Left renal cortex interstitium (tissue), 4 donors: ENCODE measurements at regions not wholly inside any gene's neighbourhood (a gene's known extent, or its start where the extent isn't known, plus 50 kb on each side); places are given as distances from the start of the nearest gene placed in this dataset.
"Not testable (repeated sequence)": the region's sequence is repeated elsewhere in the genome, so short reads cannot be mapped to it uniquely, and the experiment has no call there.

ENCODE experiments used
- DNase-seq, 4 donors: peaks; one replicate each; pipeline ENCODE4 v3.0.0-alpha.2; 2013; ENCODE audit warnings: low read depth in 4 of 4, low spot score in 2 of 4, missing footprints in 1 of 4

DNA sequence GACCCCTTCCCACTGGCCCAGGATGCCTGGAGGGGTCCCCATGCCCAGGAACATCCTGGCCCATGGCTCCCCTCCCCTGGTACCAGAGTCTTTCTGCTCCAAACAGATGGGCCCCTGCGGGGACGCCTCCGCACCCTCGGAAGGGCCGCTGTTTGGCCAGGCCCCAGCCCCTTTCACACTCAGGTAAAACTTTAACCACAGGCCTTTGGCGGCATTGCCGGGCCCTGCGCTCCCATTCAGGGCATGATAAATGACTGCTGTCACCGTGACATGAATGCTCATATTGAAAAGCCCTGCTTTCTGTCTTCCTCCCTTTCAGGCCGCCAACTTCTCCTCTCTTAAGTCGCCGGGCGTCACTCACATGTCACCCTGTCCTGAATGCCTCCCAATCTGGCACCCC lies 141.5 kb upstream of the TOP1 start:
- no peak for DNase-seq

DNA sequence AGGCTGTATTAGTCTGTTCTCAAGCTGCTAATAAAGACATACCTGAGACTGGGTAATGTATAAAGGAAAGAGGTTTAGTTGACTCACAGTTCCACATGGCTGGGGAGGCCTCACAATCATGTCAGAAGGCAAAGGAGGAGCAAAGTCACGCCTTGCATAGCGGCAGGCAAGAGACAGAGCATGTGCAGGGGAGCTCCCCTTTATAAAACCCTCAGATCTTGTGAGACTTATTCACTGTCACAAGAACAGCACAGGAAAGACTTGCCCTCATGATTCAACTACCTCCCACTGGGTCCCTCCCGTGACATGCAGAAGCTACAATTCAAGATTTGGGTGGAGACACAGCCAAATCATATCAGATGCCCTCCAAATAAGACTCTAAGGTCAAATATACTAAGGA lies 139.4 kb upstream of the TOP1 start:
- DNase-seq: not testable (repeated sequence)

DNA sequence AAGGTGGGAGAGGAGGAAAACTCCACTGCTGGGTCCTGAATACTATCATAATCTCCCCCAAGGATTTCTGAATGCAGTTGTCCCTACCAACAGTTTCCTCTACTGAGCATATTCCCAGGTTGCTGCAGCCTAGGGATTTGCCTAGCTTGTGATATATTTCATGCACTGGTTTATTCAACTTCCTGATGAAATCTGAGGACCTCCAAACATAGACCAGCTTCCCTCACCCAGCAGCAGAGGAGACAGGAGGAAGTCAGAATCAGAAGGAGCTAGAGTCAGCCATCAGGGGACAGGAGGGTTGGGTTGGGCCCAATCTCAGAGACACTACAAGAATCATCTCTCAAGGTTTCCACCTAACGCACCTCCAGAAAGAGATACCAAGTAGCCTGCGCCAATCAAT lies 138.4 kb upstream of the TOP1 start:
- no peak for DNase-seq

DNA sequence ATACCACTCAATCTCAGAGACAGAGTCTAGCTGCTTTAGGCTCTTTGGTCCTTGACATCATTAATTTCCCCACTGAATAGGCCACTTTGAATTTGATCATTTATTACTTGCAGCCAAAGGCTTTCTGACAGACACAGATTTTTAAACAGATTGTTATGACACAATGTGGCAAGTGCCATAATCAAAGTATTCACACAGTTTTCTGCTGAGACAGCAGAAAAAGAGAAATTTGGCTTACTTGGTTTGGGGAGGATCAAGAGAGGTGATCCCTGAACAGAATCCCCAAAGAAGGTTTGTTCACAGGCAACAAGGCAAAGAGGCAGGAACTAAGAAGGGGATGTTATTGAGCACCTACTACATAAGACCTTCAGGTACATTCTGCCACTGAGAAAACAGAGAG lies 138.0 kb upstream of the TOP1 start:
- no peak for DNase-seq

DNA sequence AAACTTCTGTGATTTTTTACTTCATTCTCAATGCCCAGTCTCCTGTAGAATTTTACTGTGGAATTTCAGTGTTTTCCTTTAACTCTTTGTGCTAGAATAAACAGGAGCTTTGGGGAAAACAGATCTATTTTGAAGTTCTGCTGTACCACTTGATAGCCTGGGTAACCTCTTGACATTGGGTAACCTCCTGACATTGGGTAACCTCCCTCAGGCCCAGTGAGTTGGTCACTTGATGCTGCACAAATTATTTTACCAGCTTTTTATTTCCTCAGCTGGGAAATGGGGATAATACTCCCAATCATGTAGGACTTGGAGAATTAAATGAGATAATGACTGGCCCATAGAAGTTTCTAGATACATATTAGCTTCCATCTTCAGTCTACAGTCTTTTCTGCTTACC lies 137.3 kb upstream of the TOP1 start:
- DNase-seq: no peak

DNA sequence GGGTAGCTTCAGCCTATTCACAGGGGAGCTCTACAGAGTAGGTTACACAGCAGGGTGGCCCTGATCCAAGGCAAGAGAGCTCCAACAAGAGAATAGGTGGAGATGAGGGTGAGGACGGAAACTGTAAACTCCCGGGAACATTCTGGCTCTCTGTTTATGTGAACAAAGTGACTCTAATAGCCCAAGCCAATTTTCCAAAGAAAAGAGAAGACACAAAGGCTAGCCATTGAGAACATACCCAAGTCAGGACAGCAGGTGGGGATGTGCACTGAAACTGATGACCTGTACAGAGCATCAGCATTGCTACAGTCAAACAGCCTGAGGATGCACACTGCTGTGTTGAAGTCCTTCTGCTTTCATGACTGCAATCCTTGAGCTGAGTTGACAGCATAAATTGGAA lies 136.0 kb upstream of the TOP1 start:
- no peak for DNase-seq

DNA sequence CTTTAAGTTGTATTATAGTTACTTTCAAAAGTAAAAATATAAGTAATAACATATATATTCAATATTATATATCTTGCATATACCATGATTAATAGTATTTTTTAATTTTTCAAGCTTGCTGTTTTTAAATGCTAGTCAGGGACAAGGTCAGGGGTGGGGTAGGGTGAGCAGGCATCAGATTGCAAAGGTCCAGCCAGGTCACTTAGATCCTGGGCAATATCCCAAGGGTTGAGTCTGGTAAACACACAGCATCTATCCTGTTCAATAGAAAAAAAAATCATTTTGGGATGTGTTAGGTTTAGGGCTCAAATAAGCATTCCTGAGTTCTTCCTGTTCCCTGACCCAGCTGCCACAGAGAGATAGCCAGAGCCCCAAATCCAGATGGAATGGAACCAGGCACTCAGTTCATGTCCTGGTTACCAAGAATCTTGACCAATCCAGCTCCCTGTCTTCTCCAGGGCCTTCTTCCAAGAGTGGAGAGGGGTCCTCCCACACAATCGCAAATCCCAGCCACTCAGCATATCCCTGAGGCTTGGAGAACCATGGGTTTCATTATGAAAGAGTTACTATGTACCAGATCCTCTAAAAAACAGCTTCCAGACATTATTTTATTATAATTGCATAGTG lies 134.9 kb upstream of the TOP1 start:
- no peak for DNase-seq

DNA sequence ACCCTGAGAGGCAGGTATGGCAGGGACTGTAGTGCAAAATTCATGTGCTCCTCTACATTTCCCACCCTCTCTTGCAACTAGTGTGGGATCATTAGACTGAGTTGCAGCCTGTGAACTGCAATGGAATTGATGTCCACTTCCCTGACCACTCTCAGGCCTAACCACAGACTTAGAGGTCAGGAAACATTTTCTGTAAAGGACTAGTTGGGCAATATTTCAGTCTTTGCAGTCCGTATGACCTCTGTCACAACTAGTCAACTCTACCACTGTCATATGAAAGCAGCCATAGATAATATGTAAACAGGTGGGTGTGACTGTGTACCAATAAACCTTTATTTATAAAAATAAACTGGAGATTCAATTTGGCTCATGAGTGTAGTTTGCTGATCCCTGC lies 134.4 kb upstream of the TOP1 start:
- DNase-seq: no peak

DNA sequence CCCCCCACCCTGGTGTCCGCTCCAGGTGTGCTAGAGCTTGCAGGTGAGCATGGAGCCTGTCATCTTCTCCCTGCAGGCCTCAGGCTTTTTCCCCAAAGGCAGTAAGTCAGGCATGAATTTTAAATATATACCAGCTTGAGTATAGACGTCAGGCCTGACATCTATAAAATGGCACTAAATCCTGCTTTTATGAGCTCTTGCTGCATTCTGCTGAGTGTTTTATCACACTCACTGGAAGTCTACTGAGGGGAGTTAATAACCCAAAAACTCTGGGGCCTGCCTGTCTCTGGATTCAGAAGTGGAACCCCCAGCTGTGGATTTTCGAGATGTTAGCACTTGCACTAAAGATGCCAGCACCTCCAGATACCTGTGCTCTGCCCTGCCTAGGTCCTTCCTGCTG lies 133.4 kb upstream of the TOP1 start:
- no peak for DNase-seq

DNA sequence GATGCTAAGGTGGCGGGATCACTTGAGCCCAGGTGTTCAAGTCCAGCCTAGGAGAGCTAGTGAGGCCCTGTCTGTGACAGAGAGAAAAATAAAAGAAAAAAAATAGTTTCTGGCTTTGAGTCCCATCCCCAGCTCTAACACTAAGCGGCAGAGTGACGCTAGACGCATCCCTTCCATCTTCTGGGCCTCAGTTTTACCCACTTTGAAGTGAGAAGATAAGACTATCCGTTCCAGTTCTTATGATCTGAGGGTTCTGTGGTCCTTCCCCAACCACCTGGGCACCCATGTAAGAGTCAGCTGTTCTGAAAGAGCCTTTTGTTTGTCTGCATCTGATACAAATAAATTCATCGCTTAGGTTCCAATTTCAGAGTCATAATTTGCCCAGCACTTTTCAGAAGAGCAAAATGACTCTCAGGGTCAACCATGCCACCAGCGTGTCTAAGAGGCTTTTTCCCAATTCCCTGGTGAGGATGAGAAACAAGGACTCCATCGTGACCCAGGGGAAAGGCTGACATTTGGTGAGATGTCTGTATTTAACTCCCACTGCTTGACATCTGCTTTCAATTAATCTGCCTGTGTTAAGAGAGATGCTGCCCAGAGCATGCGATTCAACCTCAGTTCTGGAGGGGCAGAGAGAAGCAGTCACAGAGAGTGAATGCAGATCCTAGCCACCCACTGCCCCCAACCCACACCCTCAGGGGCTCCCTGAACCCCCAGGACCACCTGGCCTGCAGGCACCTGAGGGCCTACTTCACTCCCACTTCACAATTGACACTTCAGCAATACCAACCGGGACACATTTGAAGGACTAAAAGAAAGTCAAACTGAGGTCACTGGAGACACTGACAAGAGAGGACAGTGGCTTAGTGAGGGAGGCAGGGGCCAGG lies 131.6 kb upstream of the TOP1 start:
- no peak for DNase-seq

DNA sequence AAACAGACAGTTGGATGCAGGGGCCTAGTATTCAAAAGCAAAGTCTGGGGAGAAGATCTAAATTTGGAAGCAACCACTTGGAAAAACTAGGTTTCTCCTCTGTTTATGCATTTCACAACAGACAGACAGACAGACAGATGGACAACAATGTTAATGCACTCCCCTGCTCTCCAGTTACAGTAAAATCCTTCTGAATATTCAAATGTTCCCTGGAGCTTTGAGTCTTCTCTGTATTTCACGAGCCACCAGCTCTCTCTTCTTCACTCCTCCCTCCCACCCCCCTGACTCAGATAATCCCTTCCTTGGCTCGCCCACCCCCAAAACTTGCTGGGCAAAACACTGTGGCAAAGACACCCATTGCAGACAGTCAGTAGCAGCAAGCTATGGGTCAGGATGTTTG lies 129.3 kb upstream of the TOP1 start:
- no peak for DNase-seq

DNA sequence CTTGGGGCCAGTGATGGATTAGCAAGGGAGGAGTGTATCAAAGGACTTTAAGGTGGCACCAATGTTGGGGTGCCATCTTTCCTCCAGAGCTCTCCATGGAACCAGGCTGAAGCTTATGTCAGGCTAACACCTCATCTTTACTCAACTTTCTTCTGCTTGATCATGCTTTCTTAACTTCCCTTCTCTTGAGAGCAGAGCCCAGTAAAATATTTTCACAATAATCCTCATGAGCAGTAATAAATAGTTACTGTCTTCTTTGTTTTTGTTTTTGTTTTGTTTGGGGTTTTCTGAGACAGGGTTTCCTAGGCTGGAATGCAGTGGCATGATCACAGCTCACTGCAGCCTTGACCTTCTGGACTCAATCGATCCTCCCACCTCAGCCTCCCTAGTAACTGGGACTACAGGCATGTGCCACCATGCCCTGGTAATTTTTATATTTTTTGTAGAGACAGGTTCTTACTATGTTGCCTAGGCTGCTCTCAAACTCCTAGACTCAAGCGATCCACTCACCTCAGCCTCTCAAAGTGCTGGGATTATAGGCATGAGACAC lies 127.9 kb upstream of the TOP1 start:
- DNase-seq: no peak

DNA sequence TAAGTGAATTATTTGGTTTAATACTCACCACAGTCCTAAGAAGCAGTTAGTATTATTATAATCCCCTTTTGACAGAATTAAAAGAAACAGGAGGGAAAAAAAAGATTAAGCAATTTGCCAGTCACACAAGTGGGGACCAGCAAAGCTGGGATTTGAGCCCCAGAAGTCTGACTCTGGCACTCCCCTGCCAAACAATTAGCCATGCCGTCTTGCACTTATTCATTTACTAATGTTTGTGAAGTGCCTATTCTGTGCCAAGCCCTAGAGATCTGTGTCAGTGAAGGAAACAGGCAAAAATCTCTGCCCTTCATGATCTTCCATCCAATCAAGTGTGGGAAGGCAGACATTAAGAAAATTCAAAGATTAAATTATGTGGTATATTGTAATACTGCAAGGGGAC lies 126.0 kb upstream of the TOP1 start:
- no peak for DNase-seq

DNA sequence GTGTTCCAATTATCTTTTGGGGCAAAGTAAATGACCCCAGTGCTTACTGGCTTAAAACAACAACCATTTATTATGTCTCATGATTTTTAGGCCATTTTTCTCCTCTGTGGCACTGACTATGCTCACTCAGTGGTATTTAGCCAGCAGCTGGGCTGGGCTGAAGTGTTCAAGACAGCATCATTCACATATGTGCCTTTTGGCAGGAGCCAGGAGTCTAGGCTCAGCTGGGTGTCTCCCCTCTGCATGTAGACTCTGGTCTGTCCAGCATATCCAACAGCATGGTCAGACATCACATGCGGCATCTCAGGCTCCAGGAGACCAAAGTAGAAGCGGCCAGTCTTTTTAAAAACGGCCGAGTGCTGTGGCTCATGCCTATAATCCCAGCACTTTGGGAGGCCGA lies 120.3 kb upstream of the TOP1 start:
- no peak for DNase-seq

DNA sequence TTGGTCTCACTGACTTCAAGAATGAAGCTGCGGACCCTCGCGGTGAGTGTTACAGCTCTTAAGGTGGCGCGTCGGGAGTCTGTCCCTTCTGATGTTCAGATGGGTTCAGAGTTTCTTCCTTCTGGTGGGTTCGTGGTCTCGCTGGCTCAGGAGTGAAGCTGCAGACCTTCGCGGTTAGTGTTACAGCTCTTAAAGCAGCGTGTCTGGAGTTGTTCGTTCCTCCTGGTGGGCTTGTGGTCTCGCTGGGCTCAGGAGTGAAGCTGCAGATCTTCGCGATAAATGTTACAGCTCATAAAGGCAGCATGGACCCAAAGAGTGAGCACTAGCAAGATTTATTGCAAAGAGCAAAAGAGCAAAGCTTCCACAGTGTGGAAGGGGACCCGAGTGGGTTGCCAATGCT lies 119.1 kb upstream of the TOP1 start:
- DNase-seq: not testable (repeated sequence)

DNA sequence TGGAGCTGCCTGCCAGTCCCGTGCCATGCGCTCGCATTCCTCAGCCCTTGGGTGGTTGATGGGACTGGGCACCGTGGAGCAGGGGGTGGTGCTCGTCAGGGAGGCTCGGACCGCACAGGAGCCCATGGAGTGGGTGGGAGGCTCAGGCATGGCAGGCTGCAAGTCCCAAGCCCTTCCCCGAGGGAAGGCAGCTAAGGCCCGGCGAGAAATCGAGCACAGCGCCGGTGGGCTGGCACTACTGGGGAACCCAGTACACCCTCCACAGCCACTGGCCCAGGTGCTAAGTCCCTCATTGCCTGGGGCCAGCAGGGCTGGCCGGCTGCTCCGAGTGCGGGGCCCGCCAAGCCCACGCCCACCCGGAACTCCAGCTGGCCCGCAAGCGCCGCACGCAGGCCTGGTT lies 118.2 kb upstream of the TOP1 start:
- not testable (repeated sequence) for DNase-seq

DNA sequence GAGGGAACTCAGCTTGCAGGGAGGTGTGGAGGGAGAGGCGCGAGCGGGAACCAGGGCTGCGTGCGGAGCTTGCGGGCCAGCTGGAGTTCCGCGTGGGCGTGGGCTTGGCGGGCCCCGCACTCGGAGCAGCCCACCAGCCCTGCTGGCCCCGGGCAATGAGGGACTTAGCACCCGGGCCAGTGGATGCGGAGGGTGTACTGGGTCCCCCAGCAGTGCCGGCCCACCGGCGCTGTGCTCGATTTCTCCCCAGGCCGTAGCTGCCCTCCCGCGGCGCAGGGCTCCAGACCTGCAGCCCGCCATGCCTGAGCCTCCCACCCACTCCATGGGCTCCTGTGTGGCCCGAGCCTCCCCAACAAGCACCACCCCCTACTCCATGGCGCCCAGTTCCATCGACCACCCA lies 117.5 kb upstream of the TOP1 start:
- DNase-seq: not testable (repeated sequence)

DNA sequence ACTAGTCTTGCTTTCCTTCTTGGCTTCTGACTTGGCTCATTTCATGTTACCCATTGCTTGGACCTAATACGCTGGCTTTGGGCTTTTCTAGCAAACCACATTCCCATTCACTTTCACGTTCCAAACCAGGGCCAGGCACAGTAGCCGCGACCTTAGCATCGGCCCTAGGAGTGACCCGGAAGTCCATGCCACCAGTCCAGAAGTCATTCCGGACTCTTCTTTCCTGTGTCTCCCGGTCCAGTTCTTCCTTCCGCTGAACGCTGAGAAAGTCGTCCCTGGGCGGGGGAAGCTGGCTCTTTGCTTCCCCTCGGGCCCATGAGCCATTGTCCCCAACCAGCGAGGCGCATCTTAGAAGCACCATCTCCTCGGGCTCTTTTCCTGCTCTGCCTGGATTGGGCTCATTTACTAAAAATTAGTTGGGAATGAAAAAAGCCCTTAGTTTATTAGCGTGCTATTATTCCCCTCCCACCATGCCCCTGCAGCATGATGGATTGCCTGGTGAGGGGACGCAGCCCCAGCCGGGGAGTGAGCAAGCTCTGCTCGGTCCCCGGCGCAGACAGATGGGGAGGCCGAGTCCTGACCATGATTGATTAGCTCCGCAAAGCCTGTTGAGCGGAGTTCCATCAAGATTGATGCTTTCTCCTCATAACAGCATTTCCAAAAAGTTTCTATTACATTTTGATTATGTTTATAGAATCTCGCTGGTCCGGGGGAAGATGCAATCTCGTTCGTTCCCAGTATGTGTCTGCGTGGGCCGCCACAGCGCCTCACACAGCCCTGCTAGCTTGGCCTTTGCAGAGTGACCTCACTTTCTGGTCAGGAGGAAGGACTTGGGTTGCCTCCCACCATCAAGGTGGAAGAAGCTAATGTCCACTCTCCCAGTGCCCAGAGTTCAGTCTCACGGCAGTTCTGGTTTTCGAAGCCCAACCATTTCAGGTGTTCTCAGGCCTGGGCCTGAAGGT lies 115.1 kb upstream of the TOP1 start:
- no peak for DNase-seq

DNA sequence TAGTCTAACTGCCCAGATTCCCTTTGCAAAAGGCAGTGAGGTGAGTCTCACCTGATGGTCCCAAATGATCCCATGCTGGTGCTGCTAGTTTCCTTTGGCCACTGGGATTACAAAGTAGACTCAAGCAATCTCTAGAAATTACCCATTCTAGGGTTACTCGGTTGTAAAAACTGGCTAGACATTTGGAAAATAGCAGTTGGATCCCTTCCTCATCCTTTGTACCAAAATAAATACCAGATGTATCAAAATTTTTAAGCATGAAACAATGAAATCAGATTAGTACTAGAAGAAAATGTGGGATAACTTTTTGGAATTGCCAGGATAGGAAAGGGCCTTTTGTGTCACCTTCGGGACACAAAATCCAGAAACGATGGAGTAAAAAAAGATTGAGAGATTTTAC lies 112.9 kb upstream of the TOP1 start:
- no peak for DNase-seq

DNA sequence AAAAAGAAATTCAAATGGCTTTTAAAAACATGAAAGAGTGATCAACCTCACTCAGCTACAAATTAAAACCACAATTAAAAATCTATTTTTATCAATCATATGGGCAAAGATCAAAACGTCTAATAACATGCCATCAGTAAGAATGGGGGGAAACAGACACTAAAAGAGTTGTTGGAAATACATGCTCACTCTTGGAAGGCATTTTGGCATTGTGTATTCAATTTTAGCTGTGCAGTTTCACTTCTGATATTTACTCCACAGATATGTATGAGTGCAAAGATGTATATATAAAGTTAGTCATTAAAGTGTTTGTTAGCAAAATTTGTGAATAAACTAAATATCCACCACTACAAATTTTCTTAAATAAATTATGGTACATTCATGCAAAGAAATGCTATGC lies 112.3 kb upstream of the TOP1 start:
- no peak for DNase-seq

DNA sequence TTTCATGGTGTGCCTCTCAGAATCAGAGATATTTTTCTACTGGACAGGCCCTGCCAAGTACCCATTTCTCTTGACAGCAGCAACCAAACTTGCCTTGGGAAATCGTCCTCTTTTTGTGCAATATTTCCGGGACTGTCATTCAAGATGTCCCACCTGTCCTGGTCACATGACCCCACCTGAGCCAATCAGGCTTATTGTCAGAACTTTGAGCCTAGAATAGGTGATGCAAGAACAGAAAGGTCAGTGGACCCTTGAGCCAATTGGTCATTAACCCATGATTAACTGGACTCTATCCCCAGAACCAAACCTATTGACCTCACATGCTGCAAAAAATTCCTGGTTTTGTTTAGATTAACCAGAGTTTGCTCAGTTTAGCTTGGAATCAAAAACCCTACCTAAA lies 108.3 kb upstream of the TOP1 start:
- DNase-seq: no peak
